K562 (cell line): ENCODE measurements at regions not wholly inside any gene's neighbourhood (a gene's known extent, or its start where the extent isn't known, plus 50 kb on each side); places are given as distances from the start of the nearest gene placed in this dataset.

ENCODE experiments used
- CTCF ChIP-seq, 3 experiments: IDR thresholded peaks in 2 of 3; conservative IDR thresholded peaks in 1 of 3; 2 replicates each; pipeline ENCODE4 v1.5.1; 2011 to 2012; ENCODE audit warnings: low read length in 3 of 3, mild to moderate bottlenecking in 3 of 3, control low read depth in 2 of 3, improper control_type of control experiment in 1 of 3, inconsistent platforms in 1 of 3, low read depth in 1 of 3, mixed read lengths in 1 of 3, moderate library complexity in 1 of 3; ENCODE audit not compliant: insufficient read depth in 2 of 3
- JUN ChIP-seq, 2 experiments: sonication (generic) in 1 of 2; formaldehyde crosslinking in 1 of 2; IDR thresholded peaks; 2 replicates each; pipeline versions ENCODE4 v1.6.1 to v1.8.0; 2012 to 2022; ENCODE audit warnings: borderline replicate concordance in 2 of 2, mild to moderate bottlenecking in 2 of 2, improper control_type of control experiment in 1 of 2, low read depth in 1 of 2, low read length in 1 of 2, missing genetic modification reagents in 1 of 2
- YY1 ChIP-seq, 3 experiments: IDR thresholded peaks; 2 replicates each; pipeline ENCODE4 v1.6.1; 2011; ENCODE audit warnings: low read length in 2 of 3, mild to moderate bottlenecking in 2 of 3, moderate library complexity in 2 of 3, borderline replicate concordance in 1 of 3, control low read depth in 1 of 3, low read depth in 1 of 3; ENCODE audit not compliant: insufficient read depth in 3 of 3, insufficient replicate concordance in 2 of 3, control insufficient read depth in 1 of 3, insufficient read length in 1 of 3; ENCODE audit errors: extremely low read depth in 1 of 3

GRCh38 chr22:48706934-48707762, 1120.5 kb downstream of the BRD1 start:
- TF ChIP-seq JUN (IDR thresholded peaks at IDR 0.05; ENCODE audit: borderline replicate concordance, low read depth, low read length), result no peak
- no peak for TF ChIP-seq JUN (CRISPR knock-in tag; IDR thresholded peaks at IDR 0.05; ENCODE audit: borderline replicate concordance)
- no peak for TF ChIP-seq YY1 (IDR thresholded peaks at IDR 0.05; ENCODE audit: borderline replicate concordance in 1 of 3, control insufficient read depth in 1 of 3, extremely low read depth in 1 of 3, insufficient read depth in 3 of 3, insufficient read length in 1 of 3, insufficient replicate concordance in 2 of 3, low read depth in 1 of 3, low read length in 2 of 3)
- no peak for TF ChIP-seq CTCF (IDR thresholded peaks at IDR 0.05 in 2 of 3, conservative IDR thresholded peaks at IDR 0.05 in 1 of 3; ENCODE audit: insufficient read depth in 2 of 3, low read depth in 1 of 3, low read length in 3 of 3)
